MM.1S (cell line): ENCODE measurements at regions not wholly inside any gene's neighbourhood (a gene's known extent, or its start where the extent isn't known, plus 50 kb on each side); places are given as distances from the start of the nearest gene placed in this dataset.

Experiments
- DNase-seq: peaks from one replicate; pipeline ENCODE4 v3.0.0-alpha.2; 2015
- H2AFZ ChIP-seq: fragments of 300-600 bp; sonication (generic); 2 replicates; pipeline ENCODE4 v1.6.0; 2016; ENCODE audit warnings: antibody characterized with exemption, low read length
- H3F3A ChIP-seq: fragments of 300-600 bp; sonication (generic); 2 replicates; pipeline ENCODE4 v1.6.1; 2016; ENCODE audit warnings: mild to moderate bottlenecking, antibody characterized with exemption, low read length, moderate library complexity, mixed read lengths; ENCODE audit not compliant: insufficient read depth
- H3K27ac ChIP-seq: fragments of 300-600 bp; sonication (generic); 2 replicates; pipeline ENCODE4 v1.5.1; 2016; ENCODE audit warnings: mild to moderate bottlenecking, low read length
- H3K27me3 ChIP-seq: fragments of 300-600 bp; sonication (generic); replicated peaks from 2 replicates; pipeline ENCODE4 v1.6.0; 2016; ENCODE audit warnings: low read length; ENCODE audit not compliant: insufficient read depth
- H3K36me3 ChIP-seq: fragments of 300-600 bp; sonication (generic); replicated peaks from 2 replicates; pipeline ENCODE4 v1.6.1; 2016; ENCODE audit warnings: mild to moderate bottlenecking, low read length, mixed read lengths; ENCODE audit not compliant: insufficient read depth
- H3K4me1 ChIP-seq: fragments of 300-600 bp; sonication (generic); 2 replicates; pipeline ENCODE4 v1.6.1; 2016; ENCODE audit warnings: low read length, mixed read lengths
- H3K4me2 ChIP-seq: fragments of 300-600 bp; sonication (generic); 2 replicates; pipeline ENCODE4 v1.6.0; 2016; ENCODE audit warnings: low read depth, low read length
- H3K4me3 ChIP-seq: fragments of 300-600 bp; sonication (generic); 2 replicates; pipeline ENCODE4 v1.5.1; 2016; ENCODE audit warnings: low read length, mixed read lengths
- H3K79me2 ChIP-seq: fragments of 300-600 bp; sonication (generic); 2 replicates; pipeline ENCODE4 v1.6.1; 2016; ENCODE audit warnings: mixed run types, low read length, mixed read lengths
- H3K9ac ChIP-seq: fragments of 300-600 bp; sonication (generic); 2 replicates; pipeline ENCODE4 v1.6.1; 2016; ENCODE audit warnings: low read length, mixed read lengths
- H3K9me2 ChIP-seq: fragments of 300-600 bp; sonication (generic); replicated peaks from 2 replicates; pipeline ENCODE4 v1.6.1; 2016; ENCODE audit warnings: mild to moderate bottlenecking, low read length, mixed read lengths; ENCODE audit not compliant: insufficient read depth
- H3K9me3 ChIP-seq: fragments of 300-600 bp; sonication (generic); replicated peaks from 2 replicates; pipeline ENCODE4 v1.6.1; 2016; ENCODE audit warnings: mild to moderate bottlenecking, low read length, mixed read lengths; ENCODE audit not compliant: insufficient read depth
- H4K20me1 ChIP-seq: fragments of 300-600 bp; sonication (generic); 2 replicates; pipeline ENCODE4 v1.6.1; 2016; ENCODE audit warnings: mild to moderate bottlenecking, low read length, moderate library complexity, mixed read lengths; ENCODE audit not compliant: insufficient read depth
- CTCF ChIP-seq: fragments of 300-600 bp; sonication (generic); IDR thresholded peaks from 2 replicates; pipeline ENCODE4 v1.5.1; 2016; ENCODE audit warnings: antibody characterized with exemption, low read length, mixed read lengths
- EZH2 ChIP-seq: fragments of 300-600 bp; sonication (generic); optimal IDR thresholded peaks from 2 replicates; pipeline ENCODE3; 2017; ENCODE audit warnings: low read depth, mild to moderate bottlenecking, antibody characterized with exemption, low read length, mixed read lengths
- EZH2phosphoT487 ChIP-seq: fragments of 300-600 bp; sonication (generic); IDR thresholded peaks from 2 replicates; pipeline ENCODE4 v1.6.1; 2018; ENCODE audit warnings: antibody characterized with exemption, low read length

DNA sequence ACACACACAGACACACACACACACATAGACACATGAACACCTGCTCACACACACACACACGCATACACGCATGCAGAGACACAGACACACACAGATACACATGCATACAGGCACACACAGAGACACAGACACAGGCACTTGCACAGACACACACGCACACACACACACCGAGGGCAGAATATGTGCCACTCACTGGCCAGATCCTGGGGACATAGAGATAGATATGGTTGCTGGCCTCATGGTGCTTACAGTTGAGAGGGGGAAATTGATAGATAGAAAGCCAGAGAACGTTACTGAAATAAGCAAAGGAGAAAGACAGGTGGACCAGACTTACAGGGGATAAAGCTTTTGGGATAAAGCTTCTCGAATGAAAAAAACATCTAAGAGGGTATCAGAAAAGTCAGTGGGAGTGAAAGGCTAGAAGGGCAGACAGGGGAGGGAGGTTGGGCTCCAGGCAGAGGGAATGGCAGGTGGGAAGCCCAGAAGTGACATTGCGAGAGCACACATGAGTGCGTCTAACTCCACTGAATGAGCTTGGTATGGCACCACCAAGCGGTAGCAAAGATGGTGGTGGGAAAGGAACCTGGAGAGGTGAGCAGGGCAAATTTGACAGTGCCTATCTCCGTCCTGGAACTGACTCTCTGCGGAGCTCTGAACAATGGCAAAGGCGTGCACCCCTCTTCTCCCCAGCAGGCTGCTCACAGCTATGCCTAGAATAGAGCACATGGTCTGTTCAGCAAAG is 390.1 kb upstream of the TRIB2 start:
- Histone ChIP-seq H3K4me2 (no peak overlapping the region), H3F3A (no peaks in the 10 kb centered on the region), H3K9me2 (no peaks in the 10 kb centered on the region), H4K20me1 (no peaks in the 10 kb centered on the region), H3K36me3 (no peaks in the 10 kb centered on the region), H3K9me3 (no peaks in the 10 kb centered on the region), H3K27me3 (no peaks in the 10 kb centered on the region), H3K27ac (no peak overlapping the region), H3K4me3 (no peak overlapping the region), H3K79me2 (no peaks in the 10 kb centered on the region), H2AFZ (no peak overlapping the region), H3K9ac (no peak overlapping the region), H3K4me1 (no peaks in the 10 kb centered on the region)
- no peak for TF ChIP-seq EZH2phosphoT487
- no peak for TF ChIP-seq EZH2
- TF ChIP-seq CTCF, result no peak
- no peak for DNase-seq

- Histone ChIP-seq H4K20me1 (no peaks in the 10 kb centered on the region), H3K27ac (no peak overlapping the region), H3K36me3 (no peaks in the 10 kb centered on the region), H3K79me2 (no peaks in the 10 kb centered on the region), H3K9me2 (no peaks in the 10 kb centered on the region), H2AFZ (no peak overlapping the region), H3F3A (no peaks in the 10 kb centered on the region), H3K4me3 (no peak overlapping the region), H3K9me3 (no peaks in the 10 kb centered on the region), H3K4me1 (no peaks in the 10 kb centered on the region), H3K4me2 (no peak overlapping the region), H3K27me3 (no peaks in the 10 kb centered on the region), H3K9ac (no peak overlapping the region)
- TF ChIP-seq EZH2, result no peak
- no peak for TF ChIP-seq CTCF
- TF ChIP-seq EZH2phosphoT487, result no peak
- no peak for DNase-seq
Observed at GRCh38 chr2:12330916-12331315, 385.8 kb upstream of the TRIB2 start.

DNA sequence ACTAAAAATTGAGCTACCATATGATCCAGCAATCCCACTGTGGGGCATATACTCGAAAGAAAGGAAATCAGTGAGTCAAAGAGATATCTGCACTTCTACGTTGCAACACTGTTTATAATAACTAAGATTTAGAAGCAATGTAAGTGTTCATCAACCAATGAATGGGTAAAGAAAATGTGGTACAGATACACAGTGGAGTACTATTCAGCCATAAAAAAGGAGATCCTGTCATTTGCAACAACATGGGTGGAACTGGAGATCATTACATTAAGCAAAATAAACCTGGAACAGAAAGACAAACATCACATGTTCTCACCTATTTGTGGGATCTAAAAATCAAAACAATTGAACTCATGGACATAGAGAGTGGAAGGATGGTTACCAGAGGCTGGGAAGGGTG is 385.0 kb upstream of the TRIB2 start:
- Histone ChIP-seq H3K27me3 (no peaks in the 10 kb centered on the region), H3K4me3 (no peak overlapping the region), H3F3A (no peaks in the 10 kb centered on the region), H3K36me3 (no peaks in the 10 kb centered on the region), H3K27ac (no peak overlapping the region), H3K4me2 (no peak overlapping the region), H3K9ac (no peak overlapping the region), H4K20me1 (no peaks in the 10 kb centered on the region), H2AFZ (no peak overlapping the region), H3K4me1 (no peaks in the 10 kb centered on the region), H3K79me2 (no peaks in the 10 kb centered on the region), H3K9me3 (no peaks in the 10 kb centered on the region), H3K9me2 (no peaks in the 10 kb centered on the region)
- TF ChIP-seq EZH2phosphoT487 (no peak), CTCF (no peak), EZH2 (no peak)
- DNase-seq, result no peak
